ENCODE measurements at regions not wholly inside any gene's neighbourhood (a gene's known extent, or its start where the extent isn't known, plus 50 kb on each side); places are given as distances from the start of the nearest gene placed in this dataset.

GRCh38 chr15:31554261-31554660 lies 227.6 kb downstream of the KLF13 start:
- TF ChIP-seq CTCF (IDR thresholded peaks at IDR 0.05; ENCODE audit: extremely low read depth, missing control alignments), result no peak
- no peak for DNase-seq (ENCODE audit: low spot score)

- TF ChIP-seq CTCF (IDR thresholded peaks at IDR 0.05; ENCODE audit: extremely low read depth, missing control alignments), result no peak
- DNase-seq (ENCODE audit: low spot score), result no peak
Measured at GRCh38 chr15:31555022-31555421, 228.4 kb downstream of the KLF13 start.

- no peak for TF ChIP-seq CTCF (IDR thresholded peaks at IDR 0.05; ENCODE audit: extremely low read depth, missing control alignments)
- no peak for DNase-seq (ENCODE audit: low spot score)
Measured at GRCh38 chr15:31556494-31557150, 230.0 kb downstream of the KLF13 start.

- DNase-seq (ENCODE audit: low spot score), result no peak
- no peak for TF ChIP-seq CTCF (IDR thresholded peaks at IDR 0.05; ENCODE audit: extremely low read depth, missing control alignments)
Measured at GRCh38 chr15:31557899-31558298, 231.3 kb downstream of the KLF13 start.

GRCh38 chr15:31558840-31559239 lies 232.2 kb downstream of the KLF13 start:
- no peak for DNase-seq (ENCODE audit: low spot score)
- TF ChIP-seq CTCF (IDR thresholded peaks at IDR 0.05; ENCODE audit: extremely low read depth, missing control alignments), result no peak

GRCh38 chr15:31559786-31560185 lies 233.2 kb downstream of the KLF13 start:
- TF ChIP-seq CTCF (IDR thresholded peaks at IDR 0.05; ENCODE audit: extremely low read depth, missing control alignments), result no peak
- no peak for DNase-seq (ENCODE audit: low spot score)

GRCh38 chr15:31560643-31561042 lies 234.0 kb downstream of the KLF13 start:
- TF ChIP-seq CTCF (IDR thresholded peaks at IDR 0.05; ENCODE audit: extremely low read depth, missing control alignments), result no peak
- DNase-seq (ENCODE audit: low spot score), result no peak

Measured in GM20000 (cell line).